ENCODE measurements at regions not wholly inside any gene's neighbourhood (a gene's known extent, or its start where the extent isn't known, plus 50 kb on each side); places are given as distances from the start of the nearest gene placed in this dataset.

DNA sequence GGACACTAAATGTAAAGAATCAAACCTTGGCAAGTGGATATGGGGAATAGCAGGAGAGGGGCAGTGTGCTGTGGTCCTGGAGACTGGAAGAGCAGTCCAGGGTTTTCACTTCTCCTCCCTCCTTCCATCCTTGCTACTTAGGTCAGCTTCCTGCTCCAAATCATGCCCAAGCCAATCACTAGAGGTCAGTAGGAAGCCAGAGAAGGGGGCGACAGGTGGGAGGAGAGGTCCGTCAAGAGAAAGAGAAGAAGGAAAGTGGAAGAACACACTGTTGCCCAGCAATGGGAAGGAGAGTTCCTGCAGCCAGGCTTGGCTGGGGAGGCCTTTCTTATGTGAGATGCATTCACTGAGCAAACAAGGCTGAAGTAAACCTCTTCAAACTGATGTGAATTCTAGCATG lies 289.6 kb downstream of the DTWD2 start:
- TF ChIP-seq ZNF274 (IDR thresholded peaks at IDR 0.05; ENCODE audit: low read depth, low read length): no peak
- TF ChIP-seq YY1 (IDR thresholded peaks at IDR 0.05; ENCODE audit: insufficient read depth, insufficient read length): no peak
- TF ChIP-seq SUZ12 (IDR thresholded peaks at IDR 0.05; ENCODE audit: extremely low read depth, insufficient read depth, insufficient read length): no peak

All from NT2/D1 (cell line).